Fibroblast of peridontal ligament (primary cell): ENCODE measurements at regions not wholly inside any gene's neighbourhood (a gene's known extent, or its start where the extent isn't known, plus 50 kb on each side); places are given as distances from the start of the nearest gene placed in this dataset.
"Not testable (repeated sequence)": the region's sequence is repeated elsewhere in the genome, so short reads cannot be mapped to it uniquely, and the experiment has no call there.

ENCODE experiments used
- DNase-seq: peaks from one replicate; pipeline ENCODE4 v3.0.0-alpha.2; 2010; ENCODE audit errors: extremely low read depth

GRCh38 chr5:108451269-108451668, 69.4 kb upstream of the FBXL17 start:
- DNase-seq = peak; percentile 41

GRCh38 chr5:108444130-108444529, 62.2 kb upstream of the FBXL17 start:
- DNase-seq = not testable (repeated sequence)

GRCh38 chr5:108442063-108442651, 60.3 kb upstream of the FBXL17 start:
- DNase-seq = not testable (repeated sequence)

GRCh38 chr5:108437425-108437824, 55.5 kb upstream of the FBXL17 start:
- no peak for DNase-seq

GRCh38 chr5:108436696-108437095, 54.8 kb upstream of the FBXL17 start:
- DNase-seq = no peak

- DNase-seq = no peak
These were observed 51.7 kb upstream of the FBXL17 start for GRCh38 chr5:108433600-108433999.

GRCh38 chr5:108432024-108432423, 50.1 kb upstream of the FBXL17 start:
- DNase-seq = peak; percentile 66
